Fibroblast of lung (primary cell): ENCODE measurements at regions not wholly inside any gene's neighbourhood (a gene's known extent, or its start where the extent isn't known, plus 50 kb on each side); places are given as distances from the start of the nearest gene placed in this dataset.
"Not testable (repeated sequence)": the region's sequence is repeated elsewhere in the genome, so short reads cannot be mapped to it uniquely, and the experiment has no call there.

Experiments
- CTCF ChIP-seq, 2 donors: IDR thresholded peaks in 1 of 2; conservative IDR thresholded peaks in 1 of 2; 1 replicate in 1 of 2; 2 replicates in 1 of 2; pipeline ENCODE4 v1.5.1; 2011 to 2012; ENCODE audit warnings: low read length in 2 of 2, control low read depth in 1 of 2, inconsistent platforms in 1 of 2, low read depth in 1 of 2, mild to moderate bottlenecking in 1 of 2
- EZH2 ChIP-seq: IDR thresholded peaks from 2 replicates; pipeline ENCODE4 v1.5.1; 2012; ENCODE audit warnings: low read length, control low read depth, mild to moderate bottlenecking; ENCODE audit errors: missing control alignments

GRCh38 chr6:3613565-3613964, 137.9 kb downstream of the PXDC1 start:
- not testable (repeated sequence) for TF ChIP-seq CTCF (conservative IDR thresholded peaks at IDR 0.05 in 1 of 2, IDR thresholded peaks at IDR 0.05 in 1 of 2; ENCODE audit: low read depth in 1 of 2, low read length in 2 of 2); EZH2
